Coronary artery (tissue), 2 donors: ENCODE measurements at regions not wholly inside any gene's neighbourhood (a gene's known extent, or its start where the extent isn't known, plus 50 kb on each side); places are given as distances from the start of the nearest gene placed in this dataset.

Experiments
- DNase-seq: peaks from one replicate; pipeline ENCODE4 v3.0.0-alpha.2; 2017; ENCODE audit warnings: low spot score
- H3K27ac ChIP-seq, 2 donors: fragments of 200-600 bp; sonication (generic); one replicate each; pipeline ENCODE4 v1.5.1; 2016 to 2019
- H3K4me3 ChIP-seq: fragments of 200-600 bp; sonication (generic); 2 replicates; pipeline ENCODE4 v1.5.1; 2016; ENCODE audit warnings: mild to moderate bottlenecking, moderate library complexity
- TF ChIP-seq, protein P1 (sequence below): fragments of 200-600 bp; sonication (generic); IDR thresholded peaks from one replicate; pipeline ENCODE4 v1.5.1; 2019; ENCODE audit warnings: antibody characterized with exemption

DNA sequence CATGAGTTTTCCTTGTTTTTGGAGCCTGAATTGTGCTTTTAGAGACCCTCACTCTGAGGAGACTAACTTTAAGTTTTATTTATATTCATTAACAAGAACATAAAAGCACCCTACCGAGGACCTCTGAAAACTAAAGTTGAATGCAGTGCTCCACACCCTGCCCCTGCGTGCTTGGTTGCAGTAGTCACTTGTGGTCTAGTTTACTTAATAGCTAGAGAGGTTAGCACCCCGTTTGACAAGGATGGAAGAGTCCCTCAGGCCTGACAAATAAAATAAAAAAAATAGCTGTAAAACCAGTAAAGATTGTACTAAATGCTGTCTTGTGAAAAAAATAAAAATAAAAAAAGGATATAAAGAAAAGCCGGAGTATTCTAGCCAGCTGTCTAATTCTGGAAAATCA is 395.2 kb downstream of the MTX2 start:
- Histone ChIP-seq H3K4me3 (no peak overlapping the region), H3K27ac (no peak overlapping the region)
- TF ChIP-seq, protein P1, sequence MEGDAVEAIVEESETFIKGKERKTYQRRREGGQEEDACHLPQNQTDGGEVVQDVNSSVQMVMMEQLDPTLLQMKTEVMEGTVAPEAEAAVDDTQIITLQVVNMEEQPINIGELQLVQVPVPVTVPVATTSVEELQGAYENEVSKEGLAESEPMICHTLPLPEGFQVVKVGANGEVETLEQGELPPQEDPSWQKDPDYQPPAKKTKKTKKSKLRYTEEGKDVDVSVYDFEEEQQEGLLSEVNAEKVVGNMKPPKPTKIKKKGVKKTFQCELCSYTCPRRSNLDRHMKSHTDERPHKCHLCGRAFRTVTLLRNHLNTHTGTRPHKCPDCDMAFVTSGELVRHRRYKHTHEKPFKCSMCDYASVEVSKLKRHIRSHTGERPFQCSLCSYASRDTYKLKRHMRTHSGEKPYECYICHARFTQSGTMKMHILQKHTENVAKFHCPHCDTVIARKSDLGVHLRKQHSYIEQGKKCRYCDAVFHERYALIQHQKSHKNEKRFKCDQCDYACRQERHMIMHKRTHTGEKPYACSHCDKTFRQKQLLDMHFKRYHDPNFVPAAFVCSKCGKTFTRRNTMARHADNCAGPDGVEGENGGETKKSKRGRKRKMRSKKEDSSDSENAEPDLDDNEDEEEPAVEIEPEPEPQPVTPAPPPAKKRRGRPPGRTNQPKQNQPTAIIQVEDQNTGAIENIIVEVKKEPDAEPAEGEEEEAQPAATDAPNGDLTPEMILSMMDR = no peak
- DNase-seq = no peak

DNA sequence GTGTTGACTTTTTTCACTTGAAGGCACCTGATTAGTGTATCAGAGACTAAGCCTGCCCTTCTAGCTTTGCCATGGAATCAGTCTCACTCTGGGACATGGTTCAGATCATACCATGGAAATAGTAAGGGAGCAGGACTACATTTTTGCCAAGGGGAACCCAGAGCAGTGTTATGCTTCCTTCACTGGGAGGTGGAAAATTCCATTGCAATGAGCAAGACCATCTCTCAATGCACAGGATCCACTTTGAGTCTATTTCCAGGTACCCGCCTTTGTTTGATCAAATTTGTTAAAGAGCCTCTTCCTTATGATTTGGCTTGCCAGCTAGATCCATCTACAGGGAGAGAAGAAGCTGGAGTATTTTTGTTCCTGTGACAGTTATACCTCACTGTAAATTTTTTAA is 395.8 kb downstream of the MTX2 start:
- no peak for DNase-seq
- Histone ChIP-seq H3K4me3 (no peak overlapping the region), H3K27ac (no peak overlapping the region)
- TF ChIP-seq, protein P1 = no peak

DNA sequence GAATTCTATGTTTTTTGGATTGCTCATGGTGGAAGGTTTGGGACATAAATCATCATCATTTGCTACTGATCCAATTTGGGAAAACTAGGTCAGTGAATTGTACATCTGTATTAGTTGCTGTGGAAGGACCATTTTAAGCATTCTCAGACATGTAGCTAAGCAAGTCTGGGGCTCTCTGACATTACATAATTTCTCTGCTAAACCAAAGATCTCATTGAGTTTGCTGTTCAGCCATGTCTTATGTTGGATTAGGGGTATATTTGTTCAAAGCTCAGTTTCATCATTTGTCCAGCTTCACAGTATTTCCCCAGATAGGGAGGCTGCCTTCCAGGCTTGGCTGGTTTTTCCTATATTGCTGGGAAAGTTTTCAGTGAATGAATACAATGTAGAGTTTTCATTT is 399.7 kb downstream of the MTX2 start:
- TF ChIP-seq, protein P1 = no peak
- DNase-seq = no peak
- no peak overlapping the region for H3K4me3 ChIP-seq
- H3K27ac ChIP-seq = peak overlapping the region; percentile 27 to 59

DNA sequence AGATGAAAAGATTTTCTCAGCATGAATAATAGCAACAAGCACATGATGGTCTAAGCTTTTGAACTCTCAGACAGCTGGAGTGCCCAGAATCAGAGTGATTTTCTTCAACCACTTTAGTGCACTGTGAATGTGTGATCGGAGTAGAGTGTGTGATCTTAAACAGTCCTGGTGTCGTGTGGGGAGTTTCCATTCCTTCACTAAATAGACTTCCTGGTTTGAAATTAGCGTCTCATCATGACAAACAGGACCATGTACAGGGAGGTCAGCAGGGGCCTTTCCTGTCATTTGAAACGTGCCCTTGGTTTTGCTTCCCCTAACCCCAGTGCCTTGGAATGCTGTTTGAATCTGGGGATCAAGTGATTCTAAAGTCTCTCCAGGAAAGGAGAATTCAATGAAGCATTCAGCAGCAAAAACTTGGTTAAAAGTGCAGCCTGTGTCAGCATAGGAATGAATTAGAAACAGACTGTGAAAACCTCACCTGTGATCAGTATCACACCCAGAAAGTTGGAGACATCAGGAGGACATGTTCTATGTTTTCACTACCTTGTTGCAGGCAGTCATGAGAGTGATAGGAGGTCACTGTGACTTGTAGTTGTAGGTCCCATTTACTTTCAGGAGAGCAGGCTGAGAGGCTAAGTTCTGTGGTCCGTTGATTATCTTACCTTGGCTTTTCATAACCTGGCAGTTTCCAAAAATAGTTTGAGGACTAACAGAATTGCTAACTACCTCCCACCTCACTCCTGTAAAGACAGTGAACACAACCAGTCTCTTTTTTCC is 400.3 kb downstream of the MTX2 start:
- DNase-seq = no peak
- Histone ChIP-seq H3K4me3 (no peak overlapping the region), H3K27ac (peak overlapping the region; percentile 27 to 59)
- TF ChIP-seq, protein P1 = no peak

DNA sequence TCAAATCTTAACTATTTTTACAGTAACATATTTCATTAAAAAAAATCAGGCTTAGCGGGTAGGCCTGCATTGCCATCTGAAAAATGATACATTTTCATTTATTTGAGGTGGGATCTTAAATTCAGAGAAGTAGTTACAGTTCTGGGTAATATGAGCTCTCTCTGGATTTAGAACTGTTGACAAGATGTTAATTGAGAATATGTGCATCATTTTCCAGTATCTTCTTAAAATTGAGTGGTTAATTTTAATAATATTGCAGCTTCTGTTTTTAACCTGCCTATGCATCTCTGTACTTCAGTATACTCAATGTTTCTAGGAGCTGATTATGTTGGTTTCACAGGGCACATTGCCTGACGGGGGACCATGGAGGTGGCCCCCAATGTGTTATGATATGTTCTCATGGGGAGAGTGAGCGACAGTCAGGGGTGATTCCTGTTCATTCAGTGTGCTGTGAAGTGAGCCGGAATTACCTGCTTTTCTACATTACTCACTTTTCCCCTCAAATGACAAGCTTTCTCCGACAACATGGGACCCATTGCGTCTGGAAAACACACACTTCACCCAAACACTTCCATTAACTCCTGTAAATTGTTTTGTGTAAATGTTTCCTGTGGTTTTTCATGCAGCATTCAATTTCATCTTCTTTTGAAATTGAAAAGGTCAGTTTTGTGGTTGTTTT is 406.2 kb downstream of the MTX2 start:
- no peak overlapping the region for H3K4me3 ChIP-seq
- no peak for DNase-seq
- H3K27ac ChIP-seq = no peak overlapping the region
- TF ChIP-seq, protein P1 = no peak

DNA sequence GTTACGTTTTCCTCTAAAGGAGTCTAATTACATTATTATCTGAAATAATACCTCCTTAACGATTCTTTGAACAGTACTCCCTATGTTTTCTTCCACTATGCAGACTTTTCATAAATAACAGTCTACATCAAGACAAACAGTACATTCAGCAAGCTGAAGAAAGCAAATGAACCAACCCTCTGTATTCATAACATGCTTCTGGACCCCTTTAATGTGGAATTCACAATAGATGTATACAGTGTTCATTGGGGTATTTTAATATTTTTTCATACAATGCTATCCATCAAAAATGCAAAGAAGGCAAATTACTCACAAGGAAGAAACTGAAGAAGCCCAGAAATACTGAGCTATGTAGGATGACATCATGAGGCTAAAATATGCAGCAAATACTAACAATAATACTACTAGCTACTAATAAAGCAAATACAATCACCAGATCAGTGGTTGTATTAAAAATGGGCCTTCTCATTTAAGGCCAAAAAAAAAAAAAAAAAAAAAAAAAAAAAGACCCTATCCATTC is 408.6 kb downstream of the MTX2 start:
- Histone ChIP-seq H3K27ac (no peak overlapping the region), H3K4me3 (no peak overlapping the region)
- DNase-seq = no peak
- TF ChIP-seq, protein P1 = no peak
